Femur (tissue), 1 donor: ENCODE measurements at regions not wholly inside any gene's neighbourhood (a gene's known extent, or its start where the extent isn't known, plus 50 kb on each side); places are given as distances from the start of the nearest gene placed in this dataset.
A peak's percentile ranks its signal among the peaks of the same experiment; 100 is the strongest.
"Not testable (repeated sequence)": the region's sequence is repeated elsewhere in the genome, so short reads cannot be mapped to it uniquely, and the experiment has no call there.

Source experiments
- DNase-seq: peaks from one replicate; pipeline ENCODE4 v3.0.0-alpha.2; 2017

DNA sequence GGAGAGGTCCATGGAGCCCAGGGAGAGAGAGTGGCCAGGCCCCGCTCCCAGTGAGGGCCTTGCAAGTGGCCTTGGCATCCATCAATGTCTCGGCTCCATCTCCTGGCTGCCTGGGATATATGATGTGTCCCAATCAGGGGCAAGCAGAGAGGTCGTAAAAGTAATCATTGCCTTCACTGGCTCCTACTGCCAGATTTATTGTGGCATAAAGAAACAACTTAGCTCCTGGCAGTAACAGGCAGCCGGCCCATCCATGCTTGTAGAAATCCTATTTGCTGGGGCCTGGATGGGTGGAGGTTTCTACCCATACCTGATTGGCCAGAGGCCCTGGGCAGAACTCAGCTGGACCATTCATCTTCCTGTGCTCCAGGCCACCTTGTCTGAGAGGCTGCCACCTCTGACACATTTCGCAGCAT, 272.6 kb downstream of the MATN1 start:
- no peak for DNase-seq

DNA sequence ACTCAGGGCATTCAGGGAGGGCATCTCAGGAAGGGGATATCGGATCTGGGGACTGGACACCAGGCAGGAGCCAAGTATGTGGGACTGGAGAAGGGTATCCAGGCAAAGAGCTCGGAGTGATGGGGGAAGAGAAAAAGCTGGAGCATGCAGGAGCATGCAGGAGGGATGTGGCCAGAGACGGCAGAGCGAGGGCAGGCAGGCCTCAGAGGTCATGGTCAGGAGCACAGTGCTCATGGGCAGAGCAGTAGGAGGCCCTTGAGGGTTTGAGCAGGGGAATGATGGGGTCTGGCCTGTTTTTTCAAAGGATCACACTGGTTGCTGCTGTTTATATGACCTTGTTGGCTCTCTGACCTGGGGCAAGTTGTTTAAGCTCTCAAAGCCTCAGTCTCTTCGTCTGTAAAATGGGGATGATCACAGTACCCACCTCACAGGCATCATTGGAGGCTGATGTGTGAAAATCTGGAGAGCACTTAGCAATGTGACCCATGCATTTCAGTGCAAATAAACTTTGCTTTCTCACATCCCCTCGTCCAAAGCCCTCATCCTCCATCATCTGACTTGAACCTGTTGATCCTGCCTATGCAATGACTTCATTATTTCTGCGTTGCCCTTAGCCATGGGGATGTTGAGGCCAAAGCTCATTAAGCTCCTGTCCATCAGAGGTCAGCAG, 273.1 kb downstream of the MATN1 start:
- no peak for DNase-seq

DNA sequence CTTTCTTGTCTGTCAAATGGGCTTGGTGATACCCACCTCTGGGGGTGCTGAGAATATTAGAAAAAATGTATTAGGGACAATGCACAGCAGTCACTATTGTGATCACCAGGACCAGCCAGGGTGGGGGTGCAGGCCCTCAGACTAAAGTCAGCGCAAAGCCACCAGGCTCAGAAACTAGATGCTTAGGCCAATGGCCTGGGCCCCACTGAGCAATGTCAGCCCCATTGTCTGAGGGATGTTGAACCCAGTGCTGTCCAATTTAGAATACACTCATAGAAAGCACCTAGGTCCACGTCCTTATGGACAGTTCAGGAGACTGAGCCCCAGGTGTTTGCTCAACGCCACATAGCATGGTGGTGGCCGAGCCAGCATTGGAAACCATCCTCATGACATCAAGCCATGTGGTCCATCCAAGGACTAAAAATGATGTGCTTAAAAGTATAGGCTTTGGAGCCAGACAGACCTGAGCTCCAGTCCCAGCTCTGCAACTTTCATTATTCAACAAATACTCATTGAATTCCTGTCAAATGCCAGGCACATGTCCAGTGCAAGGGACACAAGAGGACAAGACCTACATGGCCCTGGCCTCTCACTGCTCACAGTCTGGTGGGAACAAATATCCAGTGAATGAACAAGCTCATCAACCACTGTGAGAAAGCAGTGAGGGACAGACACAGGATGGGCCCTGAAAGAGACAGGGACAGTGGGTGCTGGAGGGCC, 273.8 kb downstream of the MATN1 start:
- no peak for DNase-seq

DNA sequence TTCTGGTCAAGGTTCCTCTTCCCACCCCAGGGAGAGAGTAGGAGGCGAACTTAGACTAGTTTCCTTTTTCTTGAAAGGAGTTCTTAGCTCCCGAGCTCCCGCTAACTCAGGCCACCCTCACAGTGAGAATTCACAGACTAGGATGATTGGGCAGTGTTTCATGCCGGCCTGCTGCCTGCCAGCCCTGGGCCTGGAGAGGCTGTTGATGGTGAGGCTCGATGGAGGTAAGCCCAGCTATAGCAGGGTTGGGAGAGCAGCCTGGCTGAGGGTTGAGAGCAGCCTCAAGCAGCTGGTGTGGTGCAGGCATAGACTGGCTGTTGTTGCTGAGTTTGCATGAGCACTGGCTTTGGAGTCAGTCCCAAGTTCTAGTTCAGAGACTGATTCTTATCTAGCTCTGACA, 274.4 kb downstream of the MATN1 start:
- no peak for DNase-seq

DNA sequence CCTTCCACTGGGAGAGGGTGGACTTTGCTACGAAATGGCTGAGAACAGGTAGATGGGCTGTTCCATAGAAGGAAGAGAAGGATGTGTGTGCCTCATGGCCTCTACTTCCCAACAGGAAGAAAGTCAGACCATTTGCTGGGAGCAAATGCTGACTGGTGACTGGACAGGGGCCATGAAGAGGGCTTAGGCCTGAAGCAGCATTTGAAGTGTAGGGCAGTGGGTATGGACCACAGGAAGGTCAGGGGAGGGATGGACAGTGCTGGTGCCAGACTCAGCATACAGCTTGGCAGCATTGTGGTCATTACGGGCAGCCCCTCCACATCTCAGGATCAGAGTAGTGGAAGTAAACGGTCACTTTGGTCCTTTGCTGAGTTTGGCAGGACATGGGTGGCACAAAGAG, 275.7 kb downstream of the MATN1 start:
- no peak for DNase-seq

DNA sequence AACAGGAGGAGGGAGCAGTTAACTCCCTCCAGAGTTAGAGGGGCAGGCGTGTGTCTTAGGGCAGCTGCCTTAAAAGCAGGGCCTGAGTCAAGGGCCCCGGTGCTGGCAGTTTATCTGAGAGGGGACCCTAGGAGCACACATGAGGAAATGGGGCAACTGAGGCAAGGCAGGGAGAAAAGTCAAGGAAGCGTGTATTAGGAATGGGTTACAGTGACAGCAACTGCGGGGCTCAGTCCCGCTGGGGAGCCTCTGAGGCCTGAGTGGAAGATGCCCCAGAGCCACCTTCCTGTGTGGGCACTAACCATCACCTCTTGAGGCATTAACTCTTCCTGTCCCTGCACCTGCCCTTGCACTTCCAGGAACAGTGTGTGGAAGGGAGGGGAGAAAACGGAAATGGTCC, 276.3 kb downstream of the MATN1 start:
- DNase-seq = no peak

DNA sequence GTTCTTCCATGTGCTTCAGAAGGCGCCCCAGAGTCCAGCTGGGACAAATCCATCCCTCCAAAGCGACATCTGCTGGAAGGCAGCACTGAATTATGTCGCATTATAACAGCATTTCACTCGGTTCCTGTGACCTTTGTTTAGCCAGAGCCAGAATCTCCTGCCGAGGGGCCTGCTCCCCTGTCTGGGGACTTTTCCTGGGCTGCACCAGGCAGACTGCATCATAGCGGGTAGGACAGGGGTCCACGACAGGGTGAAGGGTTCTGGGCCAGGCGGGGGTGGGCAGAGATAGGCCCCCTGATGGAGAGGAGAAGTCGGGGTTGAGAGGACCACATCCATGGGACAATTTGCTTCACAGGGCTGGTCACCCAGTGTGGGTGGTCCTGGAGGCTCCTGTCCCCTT, 276.9 kb downstream of the MATN1 start:
- DNase-seq = no peak

DNA sequence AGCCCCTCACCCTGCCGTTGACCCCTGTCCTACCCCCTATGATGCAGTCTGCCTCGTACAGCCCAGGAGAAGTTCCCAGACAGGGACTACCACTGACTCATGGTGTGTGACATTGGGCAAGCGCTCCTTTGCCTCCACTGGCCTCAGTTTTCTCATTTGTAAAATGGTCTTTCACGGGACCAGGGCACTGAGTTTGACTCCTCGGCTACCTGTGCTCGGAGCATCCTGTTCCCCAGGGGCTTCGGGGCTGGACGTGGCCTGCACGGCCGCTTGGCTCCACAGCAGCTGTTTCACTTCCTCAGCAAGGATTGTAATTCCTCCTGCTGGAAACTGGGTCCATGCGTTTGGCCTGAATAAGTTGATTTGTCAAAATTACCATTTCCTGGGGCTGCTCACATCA, 277.3 kb downstream of the MATN1 start:
- no peak for DNase-seq

DNA sequence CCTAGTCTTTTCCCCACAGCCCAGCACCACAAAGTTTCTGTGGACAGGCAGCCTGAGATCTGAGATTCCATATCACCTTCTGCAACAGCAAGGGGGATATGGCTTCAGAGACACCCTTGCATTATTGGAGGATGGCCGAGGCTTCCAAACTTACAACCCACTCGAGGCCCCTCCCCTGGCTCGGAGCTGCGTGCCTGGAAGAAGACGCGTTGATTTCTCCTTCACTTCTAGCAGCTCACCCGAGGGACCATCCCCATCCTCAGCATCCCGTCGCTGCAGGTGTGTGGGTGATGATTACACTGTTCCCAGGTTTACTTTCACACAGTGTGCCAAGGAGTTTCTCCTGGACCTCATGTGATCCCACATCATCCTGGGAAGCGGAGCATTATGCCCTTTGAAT, 277.9 kb downstream of the MATN1 start:
- no peak for DNase-seq

DNA sequence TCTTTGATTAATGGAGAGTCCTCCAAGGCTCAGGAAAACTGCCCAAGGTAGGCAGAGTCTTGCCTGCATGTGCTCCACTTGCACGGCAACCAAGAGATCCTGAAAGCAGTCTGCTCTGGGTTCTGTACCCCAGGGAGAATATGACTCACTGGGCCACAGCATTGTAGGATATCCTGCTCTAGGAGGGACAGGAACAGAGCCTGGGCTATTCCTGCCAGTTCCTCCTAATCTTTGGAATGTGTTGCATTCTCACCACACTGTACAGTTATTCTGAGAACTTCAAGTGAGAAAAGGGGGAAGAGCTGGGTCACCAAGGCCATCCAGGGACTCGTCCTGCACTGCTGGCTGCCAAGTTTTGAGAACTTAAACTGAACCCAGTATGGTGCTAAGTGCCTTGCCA, 278.5 kb downstream of the MATN1 start:
- no peak for DNase-seq

DNA sequence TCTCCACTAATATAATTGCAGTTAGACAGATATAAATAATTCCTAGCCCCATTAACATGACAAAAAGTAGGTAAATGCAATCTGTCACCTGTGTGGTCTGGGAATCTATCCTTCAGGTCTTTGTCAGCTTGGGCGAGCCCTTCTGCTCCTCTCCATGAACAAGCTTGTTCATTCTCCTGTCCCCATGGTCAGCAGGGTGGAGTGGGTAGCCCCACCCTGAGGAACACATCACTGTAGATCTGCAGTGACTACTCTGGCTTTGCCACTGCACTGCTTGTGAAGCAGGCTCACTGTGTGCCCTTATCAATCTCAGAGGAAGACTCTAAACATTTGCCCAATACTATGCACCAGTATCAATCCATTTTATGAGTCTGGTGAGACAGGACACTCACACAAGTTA, 279.0 kb downstream of the MATN1 start:
- no peak for DNase-seq

DNA sequence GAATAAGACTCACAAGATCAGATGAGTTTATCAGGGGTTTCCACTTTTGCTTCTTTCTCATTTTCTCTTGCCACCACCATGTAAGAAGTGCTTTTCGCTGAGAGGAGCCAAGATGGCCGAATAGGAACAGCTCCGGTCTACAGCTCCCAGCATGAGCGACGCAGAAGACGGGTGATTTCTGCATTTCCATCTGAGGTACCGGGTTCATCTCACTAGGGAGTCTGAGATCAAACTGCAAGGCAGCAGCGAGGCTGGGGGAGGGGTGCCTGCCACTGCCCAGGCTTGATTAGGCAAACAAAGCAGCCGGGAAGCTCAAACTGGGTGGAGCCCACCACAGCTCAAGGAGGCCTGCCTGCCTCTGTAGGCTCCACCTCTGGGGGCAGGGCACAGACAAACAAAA, 285.1 kb downstream of the MATN1 start:
- DNase-seq = not testable (repeated sequence)

DNA sequence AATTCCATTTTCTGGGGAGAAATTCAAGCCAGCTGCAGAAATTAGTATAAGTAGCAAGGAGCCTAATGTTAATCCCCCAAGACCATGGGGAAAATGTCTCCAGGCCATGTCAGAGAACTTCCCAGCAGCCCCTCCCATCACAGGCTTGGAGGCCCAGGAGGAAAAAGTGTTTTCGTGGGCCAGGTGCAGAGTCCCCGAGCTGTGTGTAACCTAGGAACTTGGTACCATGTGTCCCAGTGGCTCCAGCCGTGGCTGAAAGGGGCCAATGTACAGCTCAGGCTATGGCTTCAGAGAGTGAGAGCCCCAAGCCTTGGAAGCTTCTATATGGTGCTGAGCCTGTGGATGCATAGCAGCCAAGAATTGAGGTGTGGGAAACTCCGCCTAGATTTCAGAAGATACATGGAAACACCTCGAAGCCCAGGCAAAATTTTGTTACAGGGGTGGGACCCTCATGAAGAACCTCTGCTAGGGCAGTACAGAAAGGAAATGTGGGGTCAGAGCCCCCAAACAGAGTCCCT, 286.3 kb downstream of the MATN1 start:
- DNase-seq = peak; percentile 1

DNA sequence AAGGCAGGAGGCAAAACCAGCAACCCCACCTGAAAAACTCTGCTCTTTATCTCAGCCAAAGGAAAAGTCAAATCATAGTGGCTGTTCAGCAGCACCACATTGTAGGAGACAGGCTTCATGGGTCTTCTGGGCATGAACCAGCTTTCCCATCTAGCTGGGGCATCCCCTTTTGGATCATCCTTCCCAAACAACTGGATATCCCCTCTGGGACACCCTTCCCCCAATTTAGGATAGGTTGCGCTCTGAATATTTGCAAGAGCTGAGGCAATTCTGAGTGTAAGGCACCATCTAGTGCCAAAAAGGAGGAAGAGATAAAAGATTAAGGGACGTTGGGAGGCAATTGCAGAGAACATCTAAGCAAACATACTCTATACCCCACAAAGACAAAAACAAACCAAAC, 295.8 kb downstream of the MATN1 start:
- peak; percentile 2 for DNase-seq

DNA sequence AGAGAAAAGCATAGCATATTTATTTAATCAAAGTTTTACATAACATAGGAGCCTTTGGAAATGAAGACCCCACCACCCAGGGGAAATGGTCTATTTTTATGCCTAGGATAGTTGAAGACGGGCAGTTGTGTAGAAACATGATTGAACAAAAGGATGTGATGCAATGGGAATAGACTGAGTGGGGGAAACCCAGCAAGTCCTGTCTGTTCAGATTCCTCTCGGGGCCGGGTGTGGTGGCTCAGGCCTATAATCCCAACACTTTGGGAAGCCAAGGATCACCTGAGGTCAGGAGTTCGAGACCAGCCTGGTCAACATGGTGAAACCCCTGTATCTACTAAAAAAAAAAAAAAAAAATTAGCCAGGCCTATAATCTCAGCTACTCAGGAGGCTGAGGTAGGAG, 298.3 kb downstream of the MATN1 start:
- no peak for DNase-seq

DNA sequence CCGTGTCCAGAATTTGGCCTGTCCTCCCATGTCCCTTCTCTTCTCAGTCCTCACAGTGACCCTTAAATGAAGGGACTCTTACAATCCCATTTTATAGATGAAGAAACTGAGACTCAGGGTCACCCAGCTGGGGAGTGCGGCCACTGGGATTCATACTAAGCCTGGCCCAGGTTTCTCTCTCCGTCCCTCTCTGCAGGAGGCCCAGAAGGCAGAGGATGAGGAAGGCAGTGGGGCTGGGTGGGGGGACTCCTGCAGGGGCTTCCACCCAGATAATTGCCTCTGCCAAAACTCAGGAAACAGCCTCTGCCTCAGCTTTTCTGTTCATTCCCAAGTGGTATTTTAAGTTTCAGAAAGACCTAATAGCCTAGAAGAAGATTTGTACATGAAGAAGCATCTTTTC, 299.8 kb downstream of the MATN1 start:
- DNase-seq = peak; percentile 8

DNA sequence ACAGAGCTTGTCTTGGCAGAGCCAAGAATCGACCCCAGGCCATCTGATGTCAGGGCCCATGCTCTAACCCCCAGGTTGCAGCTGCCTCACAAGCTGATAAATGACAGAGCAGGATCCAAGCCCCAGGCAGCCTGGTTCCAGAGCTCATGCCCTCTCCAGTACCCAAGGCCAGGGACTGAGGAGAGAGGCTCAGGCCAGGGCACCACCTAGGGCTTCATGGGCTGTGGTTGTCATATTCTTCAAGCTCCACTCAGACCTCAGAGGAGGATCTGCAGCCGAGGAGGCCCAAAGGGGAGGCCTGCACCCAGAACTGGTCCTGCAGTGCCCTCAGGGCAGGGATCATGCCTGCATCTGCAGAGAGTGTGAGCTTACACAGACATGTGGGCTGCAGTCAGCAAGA, 301.1 kb downstream of the MATN1 start:
- peak; percentile 9 for DNase-seq

DNA sequence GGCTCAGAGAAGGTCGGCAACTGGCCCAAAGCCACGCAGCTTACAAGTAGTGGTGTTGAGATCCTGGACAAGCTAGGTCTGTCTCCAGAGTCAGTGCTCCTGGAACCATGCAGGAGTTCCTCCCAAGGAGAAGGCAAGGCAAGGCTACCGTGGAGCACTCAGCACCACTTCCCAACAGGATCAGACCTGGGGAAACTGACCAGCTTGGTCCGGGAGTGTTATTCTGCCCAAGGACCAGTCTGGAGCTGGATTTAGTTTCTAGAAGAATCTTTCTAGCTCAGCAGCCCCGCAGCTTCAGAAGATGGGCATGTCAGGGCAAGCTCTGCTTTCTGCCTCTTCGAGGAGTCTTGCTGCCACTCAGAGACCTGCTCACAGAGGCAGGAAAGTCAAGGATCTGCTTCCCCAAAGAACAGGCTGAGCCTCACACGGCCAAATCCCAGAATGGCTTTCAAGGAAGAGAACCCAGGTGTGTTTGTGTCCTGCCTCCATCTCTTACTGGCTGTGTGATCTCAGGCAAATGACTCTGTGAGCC, 302.8 kb downstream of the MATN1 start:
- no peak for DNase-seq

DNA sequence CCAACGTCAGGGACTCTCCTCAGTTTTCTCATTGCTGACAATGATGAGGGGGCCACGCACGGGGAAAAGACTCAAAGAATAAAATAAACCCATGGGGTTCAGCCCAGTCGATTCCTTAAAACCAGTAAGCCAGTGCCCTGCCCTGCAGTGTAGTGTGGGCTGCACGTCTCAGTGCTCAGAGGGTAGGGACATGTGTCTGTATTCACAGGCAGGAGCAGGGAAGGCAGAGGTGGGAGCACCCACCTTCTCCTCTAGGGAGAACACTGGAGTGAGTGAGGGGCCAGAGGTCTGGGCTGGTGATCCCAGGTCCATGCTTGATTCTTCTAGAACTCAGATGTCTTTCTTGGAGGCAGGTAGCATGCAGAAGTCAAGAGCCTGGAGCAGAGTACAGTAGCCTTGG, 303.6 kb downstream of the MATN1 start:
- DNase-seq = no peak

DNA sequence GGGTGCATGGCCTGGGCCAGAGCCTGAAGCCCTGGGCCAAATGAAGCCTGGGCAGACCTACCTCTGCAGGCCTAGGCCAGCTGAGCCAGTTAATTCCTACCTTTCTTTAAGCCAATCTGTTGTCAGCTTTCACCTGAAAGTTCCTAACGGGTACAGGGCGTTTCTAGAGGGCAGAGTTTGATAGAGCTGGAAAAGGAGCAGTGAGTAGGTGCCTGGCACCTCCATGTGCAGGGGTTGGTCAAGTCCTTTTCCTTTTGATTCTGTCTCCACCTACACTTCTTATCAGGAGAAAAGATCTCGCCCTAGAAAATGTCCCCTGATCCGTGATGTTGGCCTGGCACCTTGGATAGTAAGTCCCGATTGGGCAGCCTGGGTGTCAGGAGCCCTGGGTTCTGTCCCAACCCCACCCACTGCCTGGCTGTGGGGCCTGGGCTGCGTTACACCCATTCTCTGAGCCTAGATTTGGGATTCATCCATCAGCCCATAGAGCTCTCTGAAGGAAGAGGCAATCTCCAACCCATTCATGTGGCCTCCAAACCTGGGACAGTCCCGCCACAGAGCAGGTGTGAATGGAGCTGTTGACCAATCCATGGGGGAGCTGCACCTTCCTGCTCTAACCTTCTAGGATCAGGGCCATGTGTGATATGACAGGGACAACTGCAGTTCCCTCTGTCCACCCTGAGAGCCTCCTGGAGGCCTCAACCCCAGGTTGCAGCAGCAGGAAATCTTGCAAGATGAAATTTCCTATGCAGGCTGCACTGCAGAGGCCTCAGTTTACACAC, 304.3 kb downstream of the MATN1 start:
- DNase-seq = no peak

DNA sequence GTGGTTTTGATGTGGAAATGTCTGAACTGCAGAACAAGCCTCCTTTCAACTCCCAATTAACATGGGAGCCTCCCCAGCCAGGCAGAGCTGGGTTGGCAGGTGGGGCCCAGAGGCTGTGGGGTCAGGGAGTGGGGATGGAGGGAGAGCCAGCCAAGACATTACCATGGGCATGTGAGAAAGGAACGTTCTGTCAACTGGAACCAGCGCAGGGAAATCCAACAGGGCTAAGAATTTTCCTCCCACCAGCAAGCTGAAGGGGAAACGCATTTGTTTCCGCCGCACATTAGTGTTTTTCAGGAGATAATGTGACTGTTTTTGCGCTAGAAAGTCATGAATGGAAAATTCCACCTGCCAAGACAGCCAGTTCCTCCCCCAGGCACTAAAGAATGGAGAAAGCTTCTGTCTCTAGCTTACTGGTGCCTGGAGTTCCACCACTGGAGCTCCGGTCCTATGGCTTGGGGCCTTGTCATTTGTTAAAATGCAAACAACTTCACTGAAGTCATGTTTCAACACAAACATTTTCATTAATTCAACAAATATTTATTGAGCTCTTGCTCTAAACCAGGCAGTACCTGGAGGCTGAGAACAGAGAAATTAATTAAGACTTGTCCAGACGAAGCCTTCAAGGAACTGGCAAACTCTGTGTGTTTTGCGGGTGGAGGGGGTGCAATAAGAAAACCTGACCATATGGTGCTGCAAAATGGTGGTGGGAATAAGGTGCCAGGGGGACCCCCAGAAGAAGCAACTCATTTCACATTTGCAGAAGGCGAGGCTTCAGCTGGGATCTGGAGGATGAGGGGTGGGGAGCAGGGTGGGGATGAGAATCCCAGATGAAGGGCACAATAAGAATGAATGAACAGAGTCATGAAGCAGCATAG, 305.1 kb downstream of the MATN1 start:
- no peak for DNase-seq

DNA sequence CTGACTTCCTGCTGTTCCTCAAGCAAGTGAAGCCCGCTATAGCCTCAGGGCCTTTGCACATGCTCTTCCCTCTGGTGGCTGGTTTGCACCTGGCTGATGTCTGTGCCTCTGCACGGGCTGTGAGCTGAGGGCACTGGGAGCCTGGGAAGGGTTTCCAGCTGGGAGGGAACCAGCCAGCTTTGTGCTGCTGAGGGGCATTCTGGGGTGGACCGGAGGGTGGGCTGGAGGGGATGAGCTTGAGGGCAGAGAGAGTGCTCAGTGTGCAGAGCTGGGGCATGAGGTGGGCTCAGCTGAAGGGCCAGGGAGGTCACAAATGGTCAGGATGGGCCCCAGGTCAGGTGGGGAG, 305.7 kb downstream of the MATN1 start:
- no peak for DNase-seq
